ENCODE measurements at regions not wholly inside any gene's neighbourhood (a gene's known extent, or its start where the extent isn't known, plus 50 kb on each side); places are given as distances from the start of the nearest gene placed in this dataset.
"Not testable (repeated sequence)": the region's sequence is repeated elsewhere in the genome, so short reads cannot be mapped to it uniquely, and the experiment has no call there.

DNA sequence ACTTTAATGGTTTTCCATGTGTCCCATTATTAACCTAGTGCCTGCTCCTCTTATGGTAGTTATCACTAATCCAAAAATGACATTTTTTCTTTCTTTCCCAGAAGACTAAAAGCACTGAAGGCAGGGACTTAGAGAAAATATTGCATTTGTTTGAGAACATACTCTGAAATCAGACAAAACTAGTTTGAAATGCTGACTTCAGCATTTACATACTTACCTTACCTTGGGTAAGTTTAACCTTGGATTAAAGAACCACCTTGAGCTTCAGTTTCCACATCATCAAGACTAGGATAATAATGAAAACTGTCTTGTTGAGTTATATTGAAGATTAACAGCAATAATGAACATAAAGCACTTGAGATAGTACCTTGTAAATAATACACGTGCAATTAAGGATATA lies 413.0 kb downstream of the SOX2 start:
- DNase-seq (ENCODE audit: low read depth in 4 of 4, low spot score in 3 of 4): no peak

- no peak for DNase-seq (ENCODE audit: low read depth in 4 of 4, low spot score in 3 of 4)
These were observed 418.0 kb downstream of the SOX2 start for GRCh38 chr3:182129740-182130139.

DNA sequence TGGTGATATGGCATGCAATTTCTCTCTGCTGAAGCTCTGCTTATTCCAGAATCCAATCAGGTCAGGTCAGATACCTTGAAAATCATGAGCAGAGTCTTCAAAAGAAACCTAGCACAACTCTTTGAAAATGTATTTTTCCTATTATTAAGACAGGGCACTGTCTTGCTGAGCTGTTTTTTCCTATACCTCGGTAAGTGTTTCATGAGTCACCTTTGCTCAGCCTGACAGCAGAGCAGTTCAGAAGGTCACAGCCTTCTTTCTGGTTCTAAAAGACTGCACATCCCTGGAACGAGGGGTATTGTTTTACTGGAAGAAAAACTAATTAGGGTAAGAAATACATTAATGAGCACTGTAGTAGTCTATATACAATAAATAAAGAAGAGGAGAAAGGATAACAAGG lies 422.0 kb downstream of the SOX2 start:
- DNase-seq (ENCODE audit: low read depth in 4 of 4, low spot score in 3 of 4): no peak

DNA sequence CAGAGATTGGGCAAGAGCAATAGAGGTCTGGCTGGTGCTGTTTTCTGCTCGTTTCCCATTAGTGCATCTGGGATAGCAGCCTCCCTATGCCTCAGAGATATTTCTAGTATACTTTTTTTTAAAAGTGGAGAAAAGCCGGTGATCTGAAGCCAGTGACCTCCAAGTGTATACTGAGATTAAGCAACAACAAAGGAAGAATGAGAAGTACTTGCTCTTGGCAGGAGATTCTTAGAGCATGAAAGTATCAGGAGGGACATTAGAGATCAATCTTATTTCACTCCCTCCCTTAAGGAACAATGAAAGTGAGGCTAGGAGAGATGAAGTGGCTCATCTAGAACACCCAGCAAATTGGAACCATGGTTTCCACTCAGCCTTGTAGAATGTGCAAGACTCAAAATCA lies 423.3 kb downstream of the SOX2 start:
- no peak for DNase-seq (ENCODE audit: low read depth in 4 of 4, low spot score in 3 of 4)

DNA sequence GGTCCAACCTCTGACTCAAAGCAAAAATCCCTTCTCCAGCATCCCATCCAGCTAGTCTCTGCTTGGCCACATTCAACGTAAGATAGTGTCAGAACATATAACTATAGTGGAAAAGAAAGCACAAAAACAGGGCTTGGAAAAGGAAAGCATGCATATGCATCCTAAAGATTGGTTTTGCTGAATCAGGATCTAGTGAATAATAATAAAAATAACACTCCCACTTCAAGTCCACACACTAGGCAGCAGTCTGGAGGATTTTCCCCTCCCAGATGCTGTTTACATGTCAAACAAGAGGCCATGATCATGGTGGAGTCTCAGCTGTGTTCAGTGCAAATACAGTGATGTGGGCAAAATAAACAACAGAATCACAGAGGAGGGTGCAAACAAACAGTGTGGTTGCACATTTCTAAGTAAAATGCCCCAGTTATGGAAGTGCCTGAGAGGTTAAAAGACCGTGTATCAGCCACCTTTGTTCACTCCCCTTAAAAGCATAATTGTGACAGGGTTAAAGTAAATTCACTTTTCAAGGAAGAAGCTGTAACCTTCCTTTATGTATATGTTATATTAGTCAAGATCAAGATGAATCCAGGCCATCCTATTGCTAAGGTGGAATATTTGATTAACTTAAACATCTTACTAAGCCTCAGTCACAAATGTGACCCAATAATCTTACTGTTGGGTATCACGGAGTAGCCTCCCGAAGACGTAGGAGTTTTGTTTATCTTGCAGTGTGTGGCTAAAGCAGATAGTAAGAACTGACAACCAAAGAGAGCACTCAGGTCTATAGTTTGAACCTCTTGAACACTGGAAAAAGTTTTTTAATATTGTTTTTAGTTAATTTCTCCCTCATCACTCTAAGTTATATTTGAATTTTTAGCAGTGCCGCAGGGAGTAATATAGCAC lies 424.5 kb downstream of the SOX2 start:
- no peak for DNase-seq (ENCODE audit: low read depth in 4 of 4, low spot score in 3 of 4)

DNA sequence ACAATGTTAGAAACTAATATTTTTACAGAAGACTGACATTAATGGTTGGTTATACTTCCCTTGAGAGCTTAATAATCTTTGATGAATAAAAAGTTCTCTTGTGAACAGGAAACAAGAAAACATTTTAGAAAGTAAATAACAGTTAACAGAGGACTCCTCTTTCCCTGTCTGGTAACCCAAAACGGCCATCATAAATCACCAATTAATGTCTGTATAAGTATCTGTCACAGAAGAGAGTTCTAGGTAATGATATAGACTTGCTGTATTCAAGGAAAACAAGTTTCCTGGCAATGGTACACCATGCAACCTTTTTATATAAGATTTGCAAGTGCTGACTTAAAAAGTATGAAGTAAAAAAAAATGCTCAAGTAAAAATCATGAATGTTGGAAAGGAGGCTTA lies 426.7 kb downstream of the SOX2 start:
- no peak for DNase-seq (ENCODE audit: low read depth in 4 of 4, low spot score in 3 of 4)

- DNase-seq (ENCODE audit: low read depth in 4 of 4, low spot score in 3 of 4): no peak
These were observed 428.1 kb downstream of the SOX2 start for GRCh38 chr3:182139627-182140357.

GRCh38 chr3:182142928-182143327 lies 431.2 kb downstream of the SOX2 start:
- no peak for DNase-seq (ENCODE audit: low read depth in 4 of 4, low spot score in 3 of 4)

DNA sequence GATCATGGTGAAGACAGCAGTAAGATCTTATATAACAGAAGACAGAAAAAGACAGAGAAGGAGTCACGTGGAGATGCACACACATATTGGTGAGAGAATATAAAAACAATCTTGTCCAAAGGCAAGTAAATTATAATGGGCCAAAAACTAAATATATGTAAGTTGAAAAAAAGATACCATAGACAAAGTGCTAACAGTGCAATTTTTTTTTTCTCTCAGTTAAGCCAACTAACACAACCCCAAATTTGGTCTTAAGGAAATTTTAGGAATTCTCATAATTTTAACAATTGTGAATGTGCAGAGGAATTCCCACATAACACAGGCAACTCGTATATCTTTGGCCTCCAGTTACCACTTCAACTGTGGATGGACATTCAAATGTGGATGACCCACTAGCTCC lies 432.2 kb downstream of the SOX2 start:
- no peak for DNase-seq (ENCODE audit: low read depth in 4 of 4, low spot score in 3 of 4)

DNA sequence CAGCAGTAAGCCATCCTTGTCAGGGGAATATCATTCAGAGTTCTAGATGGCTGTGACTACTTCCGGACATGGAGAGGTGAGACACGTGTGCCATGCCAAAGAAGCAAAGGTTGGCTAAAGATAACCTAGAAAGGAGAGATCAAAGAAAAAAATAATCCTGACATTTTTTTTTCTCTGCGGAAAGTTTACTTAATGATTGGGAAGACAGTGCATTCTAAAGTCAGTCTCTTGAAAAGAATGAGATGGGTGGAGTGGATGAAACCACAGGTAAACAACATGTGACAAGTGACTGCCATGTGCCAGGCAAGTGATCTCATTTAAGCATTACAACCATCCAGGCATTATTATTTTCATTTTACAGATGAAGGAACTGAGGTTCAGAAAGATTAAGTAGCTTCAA lies 436.6 kb downstream of the SOX2 start:
- no peak for DNase-seq (ENCODE audit: low read depth in 4 of 4, low spot score in 3 of 4)

GRCh38 chr3:182149594-182149993 lies 437.9 kb downstream of the SOX2 start:
- no peak for DNase-seq (ENCODE audit: low read depth in 4 of 4, low spot score in 3 of 4)

DNA sequence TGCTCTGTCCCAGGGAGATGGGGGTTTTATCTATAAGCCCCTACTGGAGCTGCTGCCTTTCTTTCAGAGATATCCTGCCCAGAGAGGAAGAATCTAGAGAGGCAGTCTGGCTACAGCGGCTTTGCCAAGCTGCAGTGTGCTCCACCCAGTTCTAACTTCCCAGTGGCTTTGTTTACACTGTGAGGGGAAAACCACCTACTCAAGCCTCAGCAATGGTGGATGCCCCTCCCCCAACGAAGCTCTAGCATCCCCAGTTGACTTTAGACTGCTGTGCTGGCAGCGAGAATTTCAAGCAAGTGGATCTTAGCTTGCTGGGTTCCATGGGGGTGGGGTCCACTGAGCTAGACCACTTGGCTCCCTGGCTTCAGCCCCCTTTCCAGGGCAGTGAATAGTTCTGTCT lies 444.6 kb downstream of the SOX2 start:
- not testable (repeated sequence) for DNase-seq (ENCODE audit: low read depth in 4 of 4, low spot score in 3 of 4)

DNA sequence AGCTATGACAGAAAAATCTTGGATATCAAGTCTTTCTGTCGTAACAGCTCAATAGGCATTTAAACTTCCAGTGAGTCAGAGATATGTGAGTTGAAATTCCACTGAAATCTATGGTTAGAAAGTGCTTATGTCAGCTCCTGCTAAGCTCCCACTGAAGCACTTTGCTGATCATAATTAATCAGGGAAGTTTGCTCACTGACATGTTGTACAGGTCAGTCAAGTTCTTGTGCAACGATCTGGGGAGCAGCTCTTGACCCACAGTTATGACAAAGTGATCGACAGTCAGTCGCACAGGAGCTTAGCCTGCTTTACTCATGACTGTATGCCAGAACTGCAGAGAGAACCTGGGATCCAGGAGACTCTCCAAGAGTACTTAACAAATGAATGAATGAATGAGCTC lies 453.5 kb downstream of the SOX2 start:
- no peak for DNase-seq (ENCODE audit: low read depth in 4 of 4, low spot score in 3 of 4)

GRCh38 chr3:182172534-182172933 lies 460.8 kb downstream of the SOX2 start:
- no peak for DNase-seq (ENCODE audit: low read depth in 4 of 4, low spot score in 3 of 4)

GRCh38 chr3:182178488-182179200 lies 466.9 kb downstream of the SOX2 start:
- DNase-seq (ENCODE audit: low read depth in 4 of 4, low spot score in 3 of 4): no peak

GRCh38 chr3:182179631-182180030 lies 467.9 kb downstream of the SOX2 start:
- no peak for DNase-seq (ENCODE audit: low read depth in 4 of 4, low spot score in 3 of 4)

- no peak for DNase-seq (ENCODE audit: low read depth in 4 of 4, low spot score in 3 of 4)
These were observed 469.1 kb downstream of the SOX2 start for GRCh38 chr3:182180654-182181385.

DNA sequence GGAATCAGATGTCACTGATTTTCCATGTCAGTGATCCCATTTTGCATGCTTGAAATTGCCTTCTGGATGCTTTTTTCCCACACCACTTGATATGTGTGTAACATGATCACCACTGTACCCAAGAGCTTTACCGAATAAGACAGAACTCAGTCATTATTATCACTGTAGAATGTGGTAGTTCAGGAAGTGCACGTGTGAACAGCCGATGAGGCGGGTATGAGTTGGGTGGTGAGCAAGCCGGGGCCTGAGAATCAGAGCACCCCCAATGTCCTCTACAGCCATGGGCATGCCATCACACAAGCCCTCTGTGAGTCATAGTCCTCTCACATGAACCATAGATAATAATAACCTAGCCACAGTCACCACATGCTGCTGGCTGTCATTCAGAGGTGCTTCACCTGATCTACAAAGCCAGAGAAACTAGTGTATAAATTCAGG lies 470.8 kb downstream of the SOX2 start:
- no peak for DNase-seq (ENCODE audit: low read depth in 4 of 4, low spot score in 3 of 4)

DNA sequence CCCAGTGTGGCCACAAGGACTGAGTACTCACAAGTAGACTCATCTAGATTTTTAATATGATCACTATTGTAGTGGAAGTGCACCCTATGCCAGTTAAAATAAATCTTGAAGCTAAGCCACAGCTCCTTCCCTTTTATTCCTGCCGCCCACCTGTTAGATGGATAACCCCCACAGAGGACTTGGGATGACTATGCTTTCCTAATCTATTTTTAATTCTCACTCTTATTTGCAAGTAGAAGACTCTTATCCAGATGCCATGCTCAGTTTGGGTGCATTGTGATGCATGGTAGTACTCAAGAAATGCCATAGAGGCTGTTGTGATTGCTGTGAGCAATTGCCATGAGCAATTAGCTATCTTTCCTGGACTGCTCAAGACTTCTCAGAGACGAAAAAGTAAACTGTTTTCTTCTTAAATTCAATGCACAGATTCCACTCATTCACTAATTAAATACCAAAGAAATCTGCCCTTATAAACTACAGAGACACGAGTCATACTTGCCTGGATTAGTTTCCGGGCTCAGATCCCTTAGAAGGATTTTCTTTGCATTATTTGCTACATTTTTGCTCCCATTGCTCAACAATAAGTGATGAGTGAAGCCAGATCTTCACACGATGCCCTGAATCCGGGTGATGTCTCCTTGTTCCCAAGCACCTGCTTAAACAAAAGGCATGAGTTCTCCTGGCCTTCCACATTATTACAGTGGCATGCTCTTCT lies 472.1 kb downstream of the SOX2 start:
- no peak for DNase-seq (ENCODE audit: low read depth in 4 of 4, low spot score in 3 of 4)

- DNase-seq (ENCODE audit: low read depth in 4 of 4, low spot score in 3 of 4): no peak
These were observed 473.6 kb downstream of the SOX2 start for GRCh38 chr3:182185313-182185712.

Data from right renal pelvis (tissue), 4 donors.